HG03460 (cell line): ENCODE measurements at regions not wholly inside any gene's neighbourhood (a gene's known extent, or its start where the extent isn't known, plus 50 kb on each side); places are given as distances from the start of the nearest gene placed in this dataset.
"Not testable (repeated sequence)": the region's sequence is repeated elsewhere in the genome, so short reads cannot be mapped to it uniquely, and the experiment has no call there.

Experiments used
- ATAC-seq: cut with Tn5 transposase; IDR thresholded peaks from one replicate; pipeline ENCODE4 v1.9.1; 2021; ENCODE audit not compliant: unreplicated experiment

DNA sequence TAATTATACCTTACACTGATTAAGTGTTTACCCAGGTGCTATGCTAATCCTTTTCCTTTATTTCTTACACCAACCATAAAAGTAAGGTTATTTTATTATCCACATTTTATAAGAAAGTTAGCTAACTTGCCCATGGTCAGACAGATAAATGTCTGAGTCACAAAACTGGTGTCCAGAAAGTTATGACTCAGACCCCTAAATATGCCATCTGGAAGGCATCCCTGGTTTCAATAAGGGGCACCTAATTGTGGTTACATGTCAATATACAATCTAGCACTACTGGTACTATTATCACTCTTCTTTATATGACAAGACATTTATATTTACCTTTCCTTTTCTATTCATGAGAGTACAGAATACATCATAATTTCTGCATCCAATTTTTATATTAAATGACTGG is 496.5 kb upstream of the ADGRL2 start:
- no peak for ATAC-seq

DNA sequence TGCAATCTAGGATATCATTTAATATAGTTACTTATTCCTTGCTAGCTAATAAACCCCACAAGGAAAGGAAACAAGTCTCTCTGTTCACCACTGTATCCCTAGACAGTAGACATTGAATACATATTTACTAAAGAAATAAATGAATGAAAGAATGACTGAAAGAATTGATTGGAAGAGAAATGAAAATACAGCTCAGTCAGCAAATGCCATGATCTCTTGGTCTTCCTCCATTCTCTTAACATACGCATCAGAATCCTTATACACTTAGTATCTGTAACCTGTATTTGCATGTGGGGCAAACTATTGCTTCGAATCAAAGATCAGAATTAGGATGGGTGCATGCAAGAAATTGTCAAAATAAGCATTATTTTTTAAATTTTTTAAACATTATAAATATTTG is 500.8 kb upstream of the ADGRL2 start:
- ATAC-seq = no peak

DNA sequence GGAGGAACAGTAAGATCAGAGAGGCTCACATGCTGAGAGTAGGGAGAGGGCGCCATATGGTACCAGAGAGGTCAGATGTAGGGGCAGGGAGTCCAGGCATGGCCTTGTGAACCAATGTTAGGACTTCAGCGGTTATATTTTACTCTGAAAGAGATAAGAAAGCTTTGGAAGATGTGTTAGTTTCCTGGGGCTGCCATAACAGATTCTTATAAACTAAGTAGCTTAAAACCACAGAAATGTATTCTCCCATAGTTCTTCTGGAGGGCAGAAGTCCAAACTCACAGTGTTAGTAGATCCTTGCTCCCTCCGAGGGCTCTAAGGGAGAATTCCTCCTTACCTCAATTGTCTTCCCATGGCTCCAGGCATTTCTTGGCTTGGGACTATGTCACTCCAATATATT is 502.5 kb upstream of the ADGRL2 start:
- ATAC-seq = no peak

DNA sequence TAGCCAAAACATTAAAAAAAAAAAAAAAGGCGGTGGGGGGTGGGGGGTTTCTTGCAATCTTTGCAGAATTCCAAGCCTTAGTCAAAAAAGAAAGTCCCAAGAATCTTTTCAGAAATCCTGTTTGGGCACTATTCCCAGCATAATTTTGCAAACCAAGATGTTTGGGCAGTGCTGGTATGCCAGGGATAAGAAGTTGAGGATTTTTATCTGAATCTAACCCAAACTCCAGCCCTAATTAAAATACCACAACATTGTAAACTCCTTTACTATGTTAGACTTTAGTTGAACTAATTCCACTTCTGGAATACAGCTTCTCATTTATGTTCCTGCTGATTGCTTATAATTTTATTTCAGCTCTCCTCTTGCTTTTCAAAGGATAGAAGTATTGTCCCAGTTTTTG is 504.1 kb upstream of the ADGRL2 start:
- no peak for ATAC-seq

- no peak for ATAC-seq
Observed at GRCh38 chr1:81290326-81290725, 510.4 kb upstream of the ADGRL2 start.

GRCh38 chr1:81288689-81289088 is 512.0 kb upstream of the ADGRL2 start:
- ATAC-seq = no peak

GRCh38 chr1:81287411-81288080 is 513.2 kb upstream of the ADGRL2 start:
- ATAC-seq = no peak

DNA sequence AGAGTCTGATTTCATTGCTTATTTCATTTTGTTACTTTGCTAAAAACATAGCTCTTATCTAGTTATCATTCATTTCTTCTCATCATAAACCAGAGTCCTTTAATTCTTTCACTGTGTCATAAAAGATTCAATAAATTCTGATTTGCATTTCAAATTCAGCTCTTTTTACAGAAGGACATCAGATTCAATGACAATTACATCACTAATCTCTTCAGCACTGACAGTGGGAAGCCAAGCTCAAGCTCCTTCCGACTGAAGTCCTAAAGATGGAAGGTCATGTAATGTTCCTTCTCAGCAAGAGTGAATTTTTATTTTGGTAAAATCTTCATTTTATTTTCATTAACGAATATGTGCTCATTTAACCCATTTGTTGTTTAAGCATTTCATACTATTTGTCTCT is 530.7 kb upstream of the ADGRL2 start:
- ATAC-seq = no peak

DNA sequence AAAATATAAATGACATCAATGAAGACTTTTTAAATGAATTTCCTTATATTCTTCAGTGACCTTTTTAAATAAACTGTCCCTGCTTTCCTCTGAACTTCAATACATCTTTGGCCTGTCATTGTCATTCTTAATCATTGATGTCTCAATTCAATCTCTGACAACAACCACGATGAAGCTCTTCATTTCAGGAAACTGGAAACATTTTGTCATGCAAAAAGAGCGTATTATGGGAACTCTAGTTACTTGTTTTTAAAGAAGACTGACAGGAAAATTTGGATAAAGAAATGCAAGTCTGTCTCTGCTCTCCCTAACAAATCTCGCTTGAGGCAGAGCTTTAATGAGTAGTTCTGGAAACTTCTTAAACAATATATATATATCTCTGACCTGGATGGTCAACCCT is 535.8 kb upstream of the ADGRL2 start:
- ATAC-seq = no peak

GRCh38 chr1:81259625-81260411 is 540.9 kb upstream of the ADGRL2 start:
- no peak for ATAC-seq

GRCh38 chr1:81254560-81254959 is 546.2 kb upstream of the ADGRL2 start:
- no peak for ATAC-seq

GRCh38 chr1:81254068-81254467 is 546.7 kb upstream of the ADGRL2 start:
- ATAC-seq = no peak

DNA sequence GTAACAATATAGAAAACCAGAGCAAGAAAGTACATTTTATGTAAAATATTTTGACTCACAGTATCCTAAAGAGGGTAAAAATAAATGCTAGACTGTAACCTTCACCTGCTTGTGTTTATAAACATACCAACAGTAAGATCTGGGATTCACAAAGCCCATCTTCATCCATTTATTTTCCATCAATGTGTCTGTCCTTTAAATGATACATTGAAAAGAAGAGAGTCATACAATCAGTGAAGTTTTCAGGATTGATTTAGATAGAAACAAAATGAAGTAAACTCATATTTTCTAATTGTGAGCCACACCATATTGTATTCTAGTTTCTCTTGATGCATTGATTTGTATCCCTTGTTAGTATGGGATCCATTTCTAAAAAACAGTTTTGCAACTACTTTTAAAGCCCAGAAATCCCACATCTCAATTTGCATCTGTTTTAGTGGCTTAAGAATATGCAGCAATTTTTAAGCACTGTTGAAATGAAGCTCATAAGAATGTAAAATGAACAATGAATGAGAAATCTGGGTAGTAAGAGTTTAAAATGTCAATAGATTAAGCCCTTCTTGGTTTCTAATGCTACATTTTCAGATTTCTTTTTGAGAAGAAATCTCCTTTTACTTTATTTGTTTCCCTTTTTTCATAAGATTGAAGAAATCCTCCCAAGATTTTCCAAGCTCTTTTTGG is 548.1 kb upstream of the ADGRL2 start:
- no peak for ATAC-seq

DNA sequence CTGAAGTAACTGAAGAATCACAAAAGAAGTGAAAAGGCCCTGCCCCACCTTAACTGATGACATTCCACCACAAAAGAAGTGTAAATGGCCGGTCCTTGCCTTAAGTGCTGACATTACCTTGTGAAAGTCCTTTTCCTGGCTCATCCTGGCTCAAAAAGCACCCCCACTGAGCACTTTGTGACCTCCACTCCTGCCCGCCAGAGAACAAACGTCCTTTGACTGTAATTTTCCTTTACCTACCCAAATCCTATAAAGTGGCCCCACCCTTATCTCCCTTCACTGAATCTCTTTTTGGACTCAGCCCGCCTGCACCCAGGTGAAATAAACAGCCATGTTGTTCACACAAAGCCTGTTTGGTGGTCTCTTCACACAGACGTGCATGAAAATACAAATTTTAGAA is 549.9 kb upstream of the ADGRL2 start:
- not testable (repeated sequence) for ATAC-seq

GRCh38 chr1:81245084-81245715 is 555.5 kb upstream of the ADGRL2 start:
- not testable (repeated sequence) for ATAC-seq

- not testable (repeated sequence) for ATAC-seq
Observed at GRCh38 chr1:81244612-81245011, 556.1 kb upstream of the ADGRL2 start.

- ATAC-seq = no peak
Observed at GRCh38 chr1:81242103-81242502, 558.6 kb upstream of the ADGRL2 start.

- ATAC-seq = no peak
Observed at GRCh38 chr1:81238129-81238528, 562.6 kb upstream of the ADGRL2 start.

DNA sequence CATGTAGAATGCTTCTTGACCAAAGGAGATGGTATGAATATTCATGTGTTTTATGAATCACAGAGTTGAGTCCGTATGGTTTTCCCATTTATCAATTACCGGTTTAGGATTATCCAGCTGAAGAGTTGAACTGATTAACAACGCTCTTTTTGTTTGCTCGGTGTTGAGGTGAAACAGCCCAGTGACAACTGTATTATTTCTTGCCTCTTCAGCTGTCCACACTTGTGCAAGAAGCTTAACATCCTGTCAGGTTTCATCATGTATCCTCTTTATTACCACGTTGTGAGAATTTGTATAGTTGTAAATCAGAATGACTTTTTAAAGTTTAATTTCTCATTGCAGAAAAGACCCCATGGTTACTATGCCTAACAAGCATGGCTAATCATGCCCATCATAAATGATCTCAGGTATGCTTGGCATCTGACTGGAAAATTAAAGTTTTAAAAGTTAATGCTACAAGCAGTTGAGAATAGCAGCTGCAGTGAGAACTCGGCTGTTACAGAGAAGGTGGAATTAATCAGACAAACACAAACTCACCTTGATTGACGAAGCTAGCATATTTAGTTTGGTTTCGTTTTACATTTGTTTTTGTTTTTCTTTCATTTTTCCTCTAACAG is 563.2 kb upstream of the ADGRL2 start:
- no peak for ATAC-seq

DNA sequence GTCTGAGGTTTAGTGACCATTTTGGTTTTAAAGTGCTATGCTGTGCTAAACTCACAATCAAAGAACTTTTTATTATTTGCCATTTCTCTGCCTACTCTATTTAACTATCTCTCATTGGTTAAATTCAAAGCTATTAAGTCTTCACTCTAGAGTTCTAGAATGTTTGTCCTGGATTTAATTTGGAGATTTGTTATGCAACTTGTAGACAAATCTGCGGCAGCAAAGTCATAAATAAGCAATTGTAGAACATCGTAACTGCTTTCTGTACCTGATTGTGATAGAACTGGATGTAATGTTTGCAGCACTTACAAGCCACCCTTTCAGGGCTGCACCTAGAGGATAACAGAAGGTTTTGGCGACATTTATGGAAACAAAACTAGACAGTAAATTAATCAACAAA is 566.5 kb upstream of the ADGRL2 start:
- ATAC-seq = no peak

DNA sequence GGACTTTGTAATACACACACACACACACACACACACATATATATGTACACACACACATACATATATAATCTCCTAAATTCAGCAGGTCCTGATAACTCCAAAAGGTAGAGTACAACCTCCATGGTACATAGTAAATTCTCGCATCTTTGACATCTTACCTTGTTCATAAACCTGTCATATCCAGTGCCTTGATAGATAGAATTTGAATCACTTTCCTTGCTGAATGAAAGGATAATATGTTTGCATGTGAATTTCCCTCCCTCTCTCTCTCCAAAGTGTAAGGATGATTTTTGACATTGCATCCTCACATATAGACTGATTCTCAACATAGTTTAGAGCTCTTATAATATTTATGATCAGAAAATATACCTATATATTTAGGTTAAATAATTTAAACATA is 567.1 kb upstream of the ADGRL2 start:
- ATAC-seq = no peak
